ENCODE measurements at regions not wholly inside any gene's neighbourhood (a gene's known extent, or its start where the extent isn't known, plus 50 kb on each side); places are given as distances from the start of the nearest gene placed in this dataset.

DNA sequence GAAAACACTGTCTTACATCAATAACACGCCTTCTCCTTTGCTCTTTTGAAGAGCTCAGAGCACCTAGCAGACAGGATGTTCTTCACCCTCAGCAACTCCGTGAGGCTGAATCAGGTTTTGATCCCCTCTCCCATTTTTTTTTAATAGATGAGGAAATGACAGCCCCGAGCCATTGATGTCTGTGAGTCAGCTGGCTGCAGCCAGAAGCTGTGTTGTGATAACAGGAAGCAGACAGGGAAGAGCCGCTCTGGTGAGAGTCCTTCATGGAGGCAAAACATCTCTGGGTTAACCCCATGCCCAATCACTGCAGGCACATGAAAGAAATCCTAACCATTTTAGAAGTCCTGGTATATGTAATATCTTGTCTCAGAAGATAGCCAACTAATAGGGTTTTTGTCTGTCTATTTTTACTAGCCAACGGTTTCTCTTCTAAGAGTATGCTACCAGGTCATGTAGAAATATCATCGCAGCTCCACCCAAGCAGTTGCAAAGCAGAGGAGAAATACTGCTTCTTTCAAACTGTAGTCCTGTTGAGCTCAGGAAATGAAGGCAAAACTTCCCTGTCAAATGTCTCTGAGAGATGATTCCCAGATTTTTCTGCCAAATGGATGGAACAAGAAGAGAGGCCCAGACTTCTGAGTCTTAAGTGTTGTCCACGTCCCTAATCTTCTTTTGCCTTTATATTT is 568.9 kb downstream of the CCDC171 start:
- DNase-seq (ENCODE audit: extremely low spot score), result no peak
- ChIA-PET CTCF (no interaction called here), POLR2A (no interaction called here)
- TF ChIP-seq SP1 (IDR thresholded peaks at IDR 0.05) (no peak), FOXM1 (IDR thresholded peaks at IDR 0.05; ENCODE audit: borderline replicate concordance) (no peak), ZNF384 (IDR thresholded peaks at IDR 0.05) (no peak)

DNA sequence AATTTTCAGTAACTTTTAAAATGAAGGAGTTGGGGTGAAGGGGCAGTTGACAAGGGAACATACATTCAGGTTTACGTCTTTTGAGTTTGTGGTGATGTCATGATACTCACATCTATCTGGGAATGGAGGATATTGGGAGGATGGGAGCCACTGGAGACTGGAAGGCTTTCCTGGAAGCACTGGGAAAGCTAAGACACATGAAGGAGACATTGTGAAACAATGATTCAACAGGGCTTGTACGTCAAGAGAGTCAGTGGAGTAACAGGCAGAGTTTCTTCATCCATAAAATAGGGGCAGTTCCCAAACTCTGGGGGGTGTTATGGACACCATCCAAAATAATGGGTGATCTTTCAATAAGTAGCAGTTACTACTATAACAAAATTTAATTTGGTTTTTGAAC is 572.8 kb downstream of the CCDC171 start:
- DNase-seq (ENCODE audit: extremely low spot score), result no peak
- POLR2A ChIA-PET, result no interaction called here
- TF ChIP-seq, protein P1, sequence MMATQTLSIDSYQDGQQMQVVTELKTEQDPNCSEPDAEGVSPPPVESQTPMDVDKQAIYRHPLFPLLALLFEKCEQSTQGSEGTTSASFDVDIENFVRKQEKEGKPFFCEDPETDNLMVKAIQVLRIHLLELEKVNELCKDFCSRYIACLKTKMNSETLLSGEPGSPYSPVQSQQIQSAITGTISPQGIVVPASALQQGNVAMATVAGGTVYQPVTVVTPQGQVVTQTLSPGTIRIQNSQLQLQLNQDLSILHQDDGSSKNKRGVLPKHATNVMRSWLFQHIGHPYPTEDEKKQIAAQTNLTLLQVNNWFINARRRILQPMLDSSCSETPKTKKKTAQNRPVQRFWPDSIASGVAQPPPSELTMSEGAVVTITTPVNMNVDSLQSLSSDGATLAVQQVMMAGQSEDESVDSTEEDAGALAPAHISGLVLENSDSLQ (IDR thresholded peaks at IDR 0.05), result no peak
- TF ChIP-seq ZNF384 (IDR thresholded peaks at IDR 0.05), result no peak
- no peak for TF ChIP-seq SUZ12 (IDR thresholded peaks at IDR 0.05)
- no peak for TF ChIP-seq FOXA1 (IDR thresholded peaks at IDR 0.05)
- TF ChIP-seq NFRKB (IDR thresholded peaks at IDR 0.05), result no peak
- no peak for TF ChIP-seq CTBP1 (IDR thresholded peaks at IDR 0.05; ENCODE audit: borderline replicate concordance)
- TF ChIP-seq HDGF (IDR thresholded peaks at IDR 0.05; ENCODE audit: borderline replicate concordance), result no peak
- TF ChIP-seq ELF4 (IDR thresholded peaks at IDR 0.05), result no peak
- TF ChIP-seq FOXM1 (IDR thresholded peaks at IDR 0.05; ENCODE audit: borderline replicate concordance), result no peak
- TF ChIP-seq ARNT (IDR thresholded peaks at IDR 0.05), result no peak
- no peak for TF ChIP-seq FOXK2 (IDR thresholded peaks at IDR 0.05)
- TF ChIP-seq TARDBP (IDR thresholded peaks at IDR 0.05), result no peak
- no peak for TF ChIP-seq SP1 (IDR thresholded peaks at IDR 0.05)
- TF ChIP-seq BHLHE40 (IDR thresholded peaks at IDR 0.05; ENCODE audit: borderline replicate concordance), result no peak
- TF ChIP-seq L3MBTL2 (conservative IDR thresholded peaks at IDR 0.05), result no peak
- CTCF ChIA-PET, result no interaction called here

DNA sequence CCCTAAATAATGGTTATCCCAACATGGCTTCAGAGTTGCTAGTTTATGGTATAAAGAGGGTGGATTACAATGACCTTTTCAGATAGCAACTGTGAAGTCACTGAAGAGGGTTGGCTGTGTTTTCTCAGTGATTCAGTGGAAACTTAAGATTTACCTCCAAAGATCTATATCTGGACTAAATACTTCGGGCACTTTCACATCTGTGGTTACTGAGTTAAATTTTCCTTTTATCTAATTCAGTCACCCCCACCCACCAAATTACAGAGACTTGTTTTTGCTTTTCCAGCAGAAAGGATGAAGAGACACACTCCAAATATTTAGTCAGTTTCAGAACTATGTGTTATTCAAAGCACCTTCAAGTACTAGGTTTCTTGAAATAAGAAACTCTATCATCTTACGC is 573.2 kb downstream of the CCDC171 start:
- ChIA-PET POLR2A (no interaction called here), CTCF (no interaction called here)
- TF ChIP-seq CTBP1 (IDR thresholded peaks at IDR 0.05; ENCODE audit: borderline replicate concordance), result no peak
- TF ChIP-seq HDGF (IDR thresholded peaks at IDR 0.05; ENCODE audit: borderline replicate concordance), result no peak
- no peak for TF ChIP-seq TARDBP (IDR thresholded peaks at IDR 0.05)
- no peak for TF ChIP-seq BHLHE40 (IDR thresholded peaks at IDR 0.05; ENCODE audit: borderline replicate concordance)
- TF ChIP-seq FOXK2 (IDR thresholded peaks at IDR 0.05), result no peak
- no peak for TF ChIP-seq FOXM1 (IDR thresholded peaks at IDR 0.05; ENCODE audit: borderline replicate concordance)
- no peak for TF ChIP-seq FOXA1 (IDR thresholded peaks at IDR 0.05)
- no peak for DNase-seq (ENCODE audit: extremely low spot score)

DNA sequence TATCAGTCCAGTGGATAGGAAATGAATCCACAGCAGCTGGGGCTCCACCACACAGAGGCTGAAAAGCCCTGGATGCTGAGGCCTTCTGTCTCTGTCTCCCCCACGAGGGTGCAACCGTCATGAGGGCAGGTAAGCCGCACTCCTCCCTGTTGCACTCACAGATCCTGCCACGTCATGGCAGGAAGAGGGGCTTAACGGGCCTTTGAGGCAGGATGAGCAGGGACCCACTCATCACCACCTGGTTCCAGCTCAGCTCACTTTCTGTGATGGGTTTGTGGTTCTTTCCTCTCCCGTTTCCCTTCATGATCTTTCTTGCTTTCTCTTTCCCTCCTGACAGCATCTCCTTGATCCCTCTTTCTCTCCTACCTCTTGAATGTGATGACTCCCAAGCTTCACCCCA is 575.2 kb downstream of the CCDC171 start:
- no peak for TF ChIP-seq ARNT (IDR thresholded peaks at IDR 0.05)
- ChIA-PET CTCF (no interaction called here), POLR2A (no interaction called here)
- no peak for DNase-seq (ENCODE audit: extremely low spot score)

DNA sequence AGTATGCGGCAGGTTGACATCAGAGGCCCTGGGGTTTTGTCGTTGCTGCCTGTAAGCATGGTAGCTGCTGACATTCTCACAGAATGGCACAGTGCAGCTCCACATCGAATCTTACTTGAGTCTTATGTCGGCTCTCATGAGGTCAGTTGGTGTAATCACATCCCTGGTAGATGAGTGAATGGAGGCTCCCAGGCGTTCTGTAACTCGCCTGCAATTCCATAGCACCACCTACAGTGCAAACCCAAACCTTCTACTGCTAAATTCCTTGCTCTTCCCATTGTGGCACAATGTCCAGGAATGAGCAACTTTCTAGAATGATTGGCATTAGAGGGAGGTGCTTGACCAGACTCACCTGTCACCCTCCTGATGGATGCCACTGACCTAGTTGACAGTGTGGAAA is 578.4 kb downstream of the CCDC171 start:
- POLR2A ChIA-PET, result no interaction called here
- CTCF ChIA-PET, result no interaction called here
- TF ChIP-seq SP1 (IDR thresholded peaks at IDR 0.05), result no peak
- no peak for TF ChIP-seq FOXK2 (IDR thresholded peaks at IDR 0.05)
- no peak for TF ChIP-seq FOXA1 (IDR thresholded peaks at IDR 0.05)
- no peak for TF ChIP-seq ARNT (IDR thresholded peaks at IDR 0.05)
- TF ChIP-seq ZNF384 (IDR thresholded peaks at IDR 0.05), result no peak
- no peak for TF ChIP-seq LEF1 (IDR thresholded peaks at IDR 0.05; ENCODE audit: borderline replicate concordance)
- TF ChIP-seq SUZ12 (IDR thresholded peaks at IDR 0.05), result no peak
- TF ChIP-seq L3MBTL2 (conservative IDR thresholded peaks at IDR 0.05), result no peak
- TF ChIP-seq NFRKB (IDR thresholded peaks at IDR 0.05), result no peak
- no peak for TF ChIP-seq CTBP1 (IDR thresholded peaks at IDR 0.05; ENCODE audit: borderline replicate concordance)
- peak; percentile 8 for DNase-seq (ENCODE audit: extremely low spot score)

DNA sequence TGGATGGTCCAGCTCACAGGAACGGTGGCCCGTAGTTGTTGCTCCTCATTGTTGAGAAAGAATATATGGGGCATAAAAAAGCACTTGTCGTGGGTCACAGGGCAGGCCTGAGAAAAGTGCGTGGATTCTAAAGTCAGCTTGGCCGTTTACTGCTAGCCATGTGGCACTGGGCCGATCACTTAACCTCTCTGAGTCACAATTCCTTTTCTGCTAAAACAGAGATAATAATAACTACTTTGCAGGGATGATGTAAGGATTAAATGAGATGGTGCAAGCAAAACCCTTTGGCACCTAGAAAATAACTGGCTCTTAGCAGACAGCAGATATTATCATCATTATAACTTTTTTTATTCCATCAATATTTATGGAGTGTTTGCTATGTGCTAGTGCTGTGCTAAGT is 579.7 kb downstream of the CCDC171 start:
- DNase-seq (ENCODE audit: extremely low spot score), result no peak
- ChIA-PET POLR2A (no interaction called here), CTCF (no interaction called here)
- TF ChIP-seq NFRKB (IDR thresholded peaks at IDR 0.05) (no peak), TARDBP (IDR thresholded peaks at IDR 0.05) (no peak), ELF4 (IDR thresholded peaks at IDR 0.05) (no peak), ARNT (IDR thresholded peaks at IDR 0.05) (no peak), HDGF (IDR thresholded peaks at IDR 0.05; ENCODE audit: borderline replicate concordance) (no peak), FOXM1 (IDR thresholded peaks at IDR 0.05; ENCODE audit: borderline replicate concordance) (no peak), FOXA1 (IDR thresholded peaks at IDR 0.05) (no peak), FOXK2 (IDR thresholded peaks at IDR 0.05) (no peak), L3MBTL2 (conservative IDR thresholded peaks at IDR 0.05) (no peak), BHLHE40 (IDR thresholded peaks at IDR 0.05; ENCODE audit: borderline replicate concordance) (no peak), SUZ12 (IDR thresholded peaks at IDR 0.05) (no peak), ZNF384 (IDR thresholded peaks at IDR 0.05) (no peak), CTBP1 (IDR thresholded peaks at IDR 0.05; ENCODE audit: borderline replicate concordance) (no peak), LEF1 (IDR thresholded peaks at IDR 0.05; ENCODE audit: borderline replicate concordance) (no peak), SP1 (IDR thresholded peaks at IDR 0.05) (no peak)
- TF ChIP-seq, protein P1 (IDR thresholded peaks at IDR 0.05), result no peak

DNA sequence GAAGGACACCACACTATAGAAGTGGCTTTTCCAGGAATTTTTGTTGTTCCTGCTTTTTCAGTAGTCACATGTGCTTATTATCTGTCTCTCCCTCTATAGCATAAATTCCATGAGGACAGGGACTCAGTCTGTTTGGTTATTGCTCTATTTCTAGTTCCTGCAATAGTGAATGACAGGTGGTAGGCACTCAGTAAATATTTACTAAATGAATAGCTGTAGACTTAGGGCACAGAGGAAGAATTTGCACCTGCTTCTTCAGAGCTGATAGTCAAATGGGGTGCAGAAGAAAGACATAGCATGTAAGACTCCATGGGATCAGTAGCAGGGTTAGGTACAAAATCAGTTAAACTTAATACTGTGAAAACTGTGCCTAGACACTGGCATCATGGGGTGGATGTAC is 580.2 kb downstream of the CCDC171 start:
- no peak for DNase-seq (ENCODE audit: extremely low spot score)
- TF ChIP-seq FOXA1 (IDR thresholded peaks at IDR 0.05) (no peak), TARDBP (IDR thresholded peaks at IDR 0.05) (no peak), NFRKB (IDR thresholded peaks at IDR 0.05) (no peak), CTBP1 (IDR thresholded peaks at IDR 0.05; ENCODE audit: borderline replicate concordance) (no peak), FOXK2 (IDR thresholded peaks at IDR 0.05) (no peak), LEF1 (IDR thresholded peaks at IDR 0.05; ENCODE audit: borderline replicate concordance) (no peak), BHLHE40 (IDR thresholded peaks at IDR 0.05; ENCODE audit: borderline replicate concordance) (no peak), ARNT (IDR thresholded peaks at IDR 0.05) (no peak)
- TF ChIP-seq, protein P1 (IDR thresholded peaks at IDR 0.05), result no peak
- ChIA-PET CTCF (interaction anchor here (1.0 kb wide), 1 partner anchor 12 kb away, joined by 3 read pairs; no protein-coding TSS in a partner anchor), POLR2A (no interaction called here)
